Osteocyte (in vitro differentiated cells): ENCODE measurements at regions not wholly inside any gene's neighbourhood (a gene's known extent, or its start where the extent isn't known, plus 50 kb on each side); places are given as distances from the start of the nearest gene placed in this dataset.
A peak's percentile ranks its signal among the peaks of the same experiment; 100 is the strongest.

Experiments used
- DNase-seq: peaks from one replicate; pipeline ENCODE4 v3.0.0; 2021; ENCODE audit warnings: mixed read lengths; ENCODE audit not compliant: unreplicated experiment; ENCODE audit errors: extremely low spot score
- H3K27ac Mint-ChIP-seq: one replicate; pipeline ENCODE4 v1.8.0; 2021; ENCODE audit warnings: mild to moderate bottlenecking, mixed read lengths; ENCODE audit not compliant: unreplicated experiment
- H3K27me3 Mint-ChIP-seq: one replicate; pipeline ENCODE4 v1.8.0; 2021; ENCODE audit warnings: mixed read lengths; ENCODE audit not compliant: unreplicated experiment
- H3K36me3 Mint-ChIP-seq: one replicate; pipeline ENCODE4 v1.8.0; 2021; ENCODE audit warnings: mixed read lengths; ENCODE audit not compliant: unreplicated experiment
- H3K4me1 Mint-ChIP-seq: one replicate; pipeline ENCODE4 v1.8.0; 2021; ENCODE audit warnings: mixed read lengths; ENCODE audit not compliant: unreplicated experiment
- H3K4me3 Mint-ChIP-seq: one replicate; pipeline ENCODE4 v1.8.0; 2021; ENCODE audit warnings: mild to moderate bottlenecking, moderate library complexity, mixed read lengths; ENCODE audit not compliant: unreplicated experiment
- H3K9me3 Mint-ChIP-seq: one replicate; pipeline ENCODE4 v1.8.0; 2021; ENCODE audit warnings: mixed read lengths; ENCODE audit not compliant: unreplicated experiment
- CTCF ChIP-seq: fragments of 200-600 bp; sonication (generic); IDR thresholded peaks from 2 replicates; pipeline ENCODE4 v1.5.0; 2021; ENCODE audit warnings: antibody characterized with exemption, mild to moderate bottlenecking, moderate library complexity

- Mint-ChIP-seq H3K27me3 (no peaks in the 10 kb centered on the region), H3K36me3 (no peaks in the 10 kb centered on the region), H3K4me3 (no peak overlapping the region), H3K27ac (no peak overlapping the region), H3K4me1 (no peaks in the 10 kb centered on the region), H3K9me3 (peaks cover 13% of the 10 kb centered on the region)
- DNase-seq, result no peak
- no peak for TF ChIP-seq CTCF
These were observed 175.1 kb upstream of the GRID2 start for GRCh38 chr4:92128676-92129075.

GRCh38 chr4:92129408-92129994 lies 174.3 kb upstream of the GRID2 start:
- Mint-ChIP-seq H3K36me3 (no peaks in the 10 kb centered on the region), H3K27ac (no peak overlapping the region), H3K4me1 (no peaks in the 10 kb centered on the region), H3K9me3 (peaks cover 21% of the 10 kb centered on the region), H3K27me3 (no peaks in the 10 kb centered on the region), H3K4me3 (no peak overlapping the region)
- TF ChIP-seq CTCF, result no peak
- no peak for DNase-seq

- Mint-ChIP-seq H3K4me3 (no peak overlapping the region), H3K9me3 (peaks cover 17% of the 10 kb centered on the region), H3K27ac (no peak overlapping the region), H3K4me1 (no peaks in the 10 kb centered on the region), H3K36me3 (no peaks in the 10 kb centered on the region), H3K27me3 (no peaks in the 10 kb centered on the region)
- no peak for DNase-seq
- TF ChIP-seq CTCF, result no peak
These were observed 167.3 kb upstream of the GRID2 start for GRCh38 chr4:92136434-92136833.

GRCh38 chr4:92163348-92163747 lies 140.4 kb upstream of the GRID2 start:
- Mint-ChIP-seq H3K4me3 (no peak overlapping the region), H3K9me3 (peaks cover 34% of the 10 kb centered on the region), H3K36me3 (no peaks in the 10 kb centered on the region), H3K27ac (no peak overlapping the region), H3K4me1 (no peaks in the 10 kb centered on the region), H3K27me3 (peaks cover 20% of the 10 kb centered on the region)
- no peak for DNase-seq
- TF ChIP-seq CTCF, result peak; percentile 37

- Mint-ChIP-seq H3K27ac (no peak overlapping the region), H3K27me3 (peaks cover 31% of the 10 kb centered on the region), H3K9me3 (peaks cover 14% of the 10 kb centered on the region), H3K4me3 (no peak overlapping the region), H3K4me1 (no peaks in the 10 kb centered on the region), H3K36me3 (no peaks in the 10 kb centered on the region)
- TF ChIP-seq CTCF, result no peak
- no peak for DNase-seq
These were observed 133.4 kb upstream of the GRID2 start for GRCh38 chr4:92170340-92170739.
